Activated CD8-positive, alpha-beta T cell treated with anti-CD3 and anti-CD28 coated beads, Interleukin-2, amount 10 ng/mL, durations not matched to agents 7 days and 5 days (primary cell): ENCODE measurements at regions not wholly inside any gene's neighbourhood (a gene's known extent, or its start where the extent isn't known, plus 50 kb on each side); places are given as distances from the start of the nearest gene placed in this dataset.

Experiments
- ATAC-seq: fragments of 150-1000 bp; cut with Tn5 transposase; one replicate; pipeline ENCODE4 v1.10.0; 2021; ENCODE audit warnings: moderate library complexity
- CTCF ChIA-PET: fragments of 350-600 bp; sonication (Branson Sonifier 250); formaldehyde crosslinking; loops from one replicate; lab custom pipeline; 2021; ENCODE audit warnings: antibody characterized with exemption; lab: Charles Lee
- POLR2A ChIA-PET: fragments of 350-600 bp; sonication (Branson Sonifier 250); formaldehyde crosslinking; loops from one replicate; lab custom pipeline; 2021; ENCODE audit warnings: antibody characterized with exemption; lab: Charles Lee
- DNase-seq: peaks from one replicate; pipeline ENCODE4 v3.0.0-alpha.2; 2020
- H3K27ac Mint-ChIP-seq: one replicate; pipeline ENCODE4 v1.8.0; 2021; ENCODE audit warnings: mild to moderate bottlenecking, mixed read lengths
- H3K27me3 Mint-ChIP-seq: one replicate; pipeline ENCODE4 v1.8.0; 2021; ENCODE audit warnings: low read depth, mixed read lengths
- H3K36me3 Mint-ChIP-seq: one replicate; pipeline ENCODE4 v1.8.0; 2021; ENCODE audit warnings: low read depth, mixed read lengths
- H3K4me1 Mint-ChIP-seq: one replicate; pipeline ENCODE4 v1.8.0; 2021; ENCODE audit warnings: low read depth, mixed read lengths
- H3K4me3 Mint-ChIP-seq: one replicate; pipeline ENCODE4 v1.8.0; 2021; ENCODE audit warnings: mild to moderate bottlenecking, mixed read lengths
- H3K9me3 Mint-ChIP-seq: one replicate; pipeline ENCODE4 v1.8.0; 2022; ENCODE audit warnings: mixed read lengths; ENCODE audit not compliant: insufficient read depth

GRCh38 chr4:180407275-180407885 lies 1835.8 kb upstream of the TENM3 start:
- no peak overlapping the region for H3K4me3 Mint-ChIP-seq
- ATAC-seq (no peak), DNase-seq (no peak)
- no peaks in the 10 kb centered on the region for H3K4me1 Mint-ChIP-seq
- ChIA-PET CTCF (interaction anchor here (0.7 kb wide), 1 partner anchor 11 kb away, joined by 4 read pairs; no protein-coding TSS in a partner anchor), POLR2A (no interaction called here)
- no peaks in the 10 kb centered on the region for H3K9me3 Mint-ChIP-seq
- H3K27me3 Mint-ChIP-seq, result no peaks in the 10 kb centered on the region
- no peak overlapping the region for H3K27ac Mint-ChIP-seq
- no peaks in the 10 kb centered on the region for H3K36me3 Mint-ChIP-seq

DNA sequence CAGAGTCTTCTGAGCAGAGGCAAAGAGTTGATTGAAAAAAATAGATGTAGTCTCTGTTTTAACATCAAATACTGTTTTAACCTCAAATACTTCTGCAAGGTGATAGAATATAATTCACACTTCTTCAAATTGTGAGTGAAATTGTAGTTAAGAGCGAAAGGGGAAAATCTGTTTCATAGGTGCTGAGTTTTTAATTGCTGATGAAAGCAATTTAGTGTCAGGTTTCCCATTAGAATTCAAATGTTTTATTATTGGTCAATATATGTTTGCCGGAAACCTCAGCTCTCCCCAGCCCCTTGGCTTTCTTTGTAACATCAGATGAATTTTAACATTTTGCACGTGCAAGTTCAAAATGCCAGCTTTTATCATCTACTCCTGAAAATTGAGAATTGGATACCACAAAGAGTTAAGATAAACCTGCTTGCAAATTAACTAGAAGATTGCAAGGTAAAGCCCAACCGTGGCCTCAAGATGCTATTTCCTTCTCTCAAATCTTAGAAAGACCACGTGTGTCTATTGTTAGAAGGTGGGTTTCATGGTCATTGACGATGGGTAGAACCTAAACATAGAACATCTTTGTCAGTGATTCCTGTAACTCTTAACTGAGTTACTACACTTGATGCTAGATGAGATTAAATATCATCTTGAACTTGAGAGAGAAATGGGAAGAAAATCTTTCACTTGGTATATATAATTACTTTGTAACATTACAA lies 1824.2 kb upstream of the TENM3 start:
- no peaks in the 10 kb centered on the region for H3K9me3 Mint-ChIP-seq
- ATAC-seq (no peak), DNase-seq (no peak)
- H3K36me3 Mint-ChIP-seq, result no peaks in the 10 kb centered on the region
- peaks cover 2% of the 10 kb centered on the region for H3K27me3 Mint-ChIP-seq
- no peak overlapping the region for H3K27ac Mint-ChIP-seq
- CTCF ChIA-PET, result interaction anchor here (1.2 kb wide), 1 partner anchor 11 kb away, joined by 4 read pairs; no protein-coding TSS in a partner anchor
- POLR2A ChIA-PET, result no interaction called here
- H3K4me1 Mint-ChIP-seq, result no peaks in the 10 kb centered on the region
- H3K4me3 Mint-ChIP-seq, result no peak overlapping the region

GRCh38 chr4:180422989-180423711 lies 1820.1 kb upstream of the TENM3 start:
- no peaks in the 10 kb centered on the region for H3K27me3 Mint-ChIP-seq
- no peaks in the 10 kb centered on the region for H3K9me3 Mint-ChIP-seq
- CTCF ChIA-PET, result no interaction called here
- H3K27ac Mint-ChIP-seq, result no peak overlapping the region
- POLR2A ChIA-PET, result no interaction called here
- H3K36me3 Mint-ChIP-seq, result no peaks in the 10 kb centered on the region
- DNase-seq, result no peak
- no peaks in the 10 kb centered on the region for H3K4me1 Mint-ChIP-seq
- no peak for ATAC-seq
- no peak overlapping the region for H3K4me3 Mint-ChIP-seq

DNA sequence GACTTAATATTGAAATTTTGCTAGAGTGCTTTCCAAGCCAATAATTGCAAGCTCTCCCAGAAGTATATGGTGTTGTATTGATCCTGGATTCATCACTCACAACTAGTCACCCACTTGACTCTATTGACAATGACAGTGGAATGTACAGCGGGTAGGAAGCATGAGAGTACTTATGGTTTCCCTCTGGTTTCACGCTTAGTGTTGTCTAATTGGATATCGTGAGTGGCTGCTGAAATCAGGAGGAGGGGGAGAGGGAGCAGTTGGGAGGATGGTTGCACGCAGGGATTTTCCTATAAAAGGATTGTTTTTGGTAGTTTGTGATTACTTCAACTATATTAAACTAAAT lies 1819.5 kb upstream of the TENM3 start:
- Mint-ChIP-seq H3K36me3 (no peaks in the 10 kb centered on the region), H3K4me3 (no peak overlapping the region), H3K9me3 (no peaks in the 10 kb centered on the region), H3K27ac (no peak overlapping the region), H3K27me3 (no peaks in the 10 kb centered on the region), H3K4me1 (no peaks in the 10 kb centered on the region)
- DNase-seq, result no peak
- ATAC-seq, result no peak
- POLR2A ChIA-PET, result no interaction called here
- CTCF ChIA-PET, result no interaction called here

- ChIA-PET CTCF (no interaction called here), POLR2A (no interaction called here)
- H3K9me3 Mint-ChIP-seq, result no peaks in the 10 kb centered on the region
- H3K27ac Mint-ChIP-seq, result no peak overlapping the region
- DNase-seq (no peak), ATAC-seq (no peak)
- no peaks in the 10 kb centered on the region for H3K27me3 Mint-ChIP-seq
- H3K4me3 Mint-ChIP-seq, result no peak overlapping the region
- no peaks in the 10 kb centered on the region for H3K36me3 Mint-ChIP-seq
- H3K4me1 Mint-ChIP-seq, result no peaks in the 10 kb centered on the region
These were observed 1816.3 kb upstream of the TENM3 start for GRCh38 chr4:180426938-180427337.

DNA sequence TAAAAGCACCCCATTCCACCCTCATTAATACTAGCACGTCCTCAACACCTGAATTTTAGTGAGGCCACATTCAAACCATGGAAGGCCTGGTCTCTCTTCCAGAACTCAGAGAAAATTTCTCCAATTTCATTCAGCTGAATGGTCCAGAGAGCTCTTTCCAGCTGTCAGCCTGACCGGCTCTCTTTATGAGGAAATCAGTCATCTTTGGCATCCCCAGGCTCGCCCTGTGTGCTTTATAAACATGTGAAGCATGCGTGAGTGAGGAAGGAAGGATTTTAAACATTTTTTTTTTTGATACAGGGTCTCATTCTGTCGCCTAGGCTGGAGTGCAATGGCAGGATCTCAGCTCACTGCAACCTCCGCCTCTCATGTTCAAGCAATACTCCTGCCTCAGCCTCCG lies 1812.9 kb upstream of the TENM3 start:
- Mint-ChIP-seq H3K36me3 (no peaks in the 10 kb centered on the region), H3K4me1 (no peaks in the 10 kb centered on the region), H3K4me3 (no peak overlapping the region), H3K9me3 (no peaks in the 10 kb centered on the region), H3K27me3 (no peaks in the 10 kb centered on the region), H3K27ac (no peak overlapping the region)
- POLR2A ChIA-PET, result no interaction called here
- CTCF ChIA-PET, result no interaction called here
- ATAC-seq (no peak), DNase-seq (no peak)

DNA sequence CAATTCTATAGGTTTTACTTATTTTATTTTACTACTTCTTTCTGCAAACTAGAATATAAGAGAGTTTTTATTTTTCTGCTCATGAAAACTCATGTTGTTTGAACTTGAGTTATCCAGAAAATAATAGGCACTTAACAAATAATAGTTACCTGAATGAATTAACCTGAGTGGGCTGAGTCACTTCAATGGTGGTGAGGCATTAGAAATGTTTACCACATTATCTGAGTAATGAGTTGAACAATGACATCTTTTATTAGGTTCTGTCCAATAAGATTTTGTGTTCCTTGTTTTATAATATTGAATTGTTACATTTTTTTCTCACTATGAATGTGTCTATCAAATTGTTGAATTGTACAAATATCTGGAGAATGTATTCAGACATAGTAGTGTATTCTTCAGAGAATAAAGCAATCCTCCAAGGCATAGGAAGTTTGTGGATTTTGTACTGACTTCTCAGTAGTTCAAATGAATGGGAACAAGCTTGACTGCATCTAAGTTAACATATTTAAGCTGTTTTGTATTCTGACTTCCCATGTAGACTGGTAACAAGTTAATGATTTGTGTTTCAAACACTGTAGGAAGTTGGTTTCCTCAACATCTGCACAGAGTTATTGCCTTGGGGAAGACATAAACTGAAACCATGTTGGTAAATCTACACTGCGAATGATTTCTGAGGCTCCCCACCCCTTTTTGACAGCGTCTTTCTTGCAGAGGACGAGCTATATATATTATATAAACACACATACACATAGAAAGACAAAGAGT lies 1808.9 kb upstream of the TENM3 start:
- Mint-ChIP-seq H3K9me3 (no peaks in the 10 kb centered on the region), H3K36me3 (no peaks in the 10 kb centered on the region), H3K27ac (no peak overlapping the region), H3K27me3 (peaks cover 1% of the 10 kb centered on the region), H3K4me3 (no peak overlapping the region), H3K4me1 (peaks cover 3% of the 10 kb centered on the region)
- ChIA-PET CTCF (no interaction called here), POLR2A (interaction anchor here (0.7 kb wide), 1 partner anchor 20 kb away, joined by 3 read pairs; no protein-coding TSS in a partner anchor)
- ATAC-seq (no peak), DNase-seq (no peak)

DNA sequence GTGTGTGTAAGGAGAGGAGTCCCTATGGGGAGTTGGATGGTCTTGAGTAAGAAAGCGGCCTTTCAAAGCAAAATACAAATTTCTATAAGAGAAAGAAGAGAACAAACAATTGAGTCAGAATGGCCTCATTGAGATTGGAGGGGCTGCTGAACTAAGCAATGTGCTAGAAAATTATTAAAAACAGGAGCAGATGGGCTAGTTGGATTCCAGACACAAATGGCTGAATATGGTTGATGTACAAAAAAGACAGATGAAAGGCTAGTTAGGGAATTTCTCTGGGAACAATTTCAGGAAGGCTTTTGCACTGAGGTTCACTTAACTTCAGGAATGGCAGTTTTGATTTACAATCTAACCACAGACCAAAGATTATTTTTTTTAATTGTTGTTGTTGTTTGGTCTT lies 1806.8 kb upstream of the TENM3 start:
- no peak overlapping the region for H3K4me3 Mint-ChIP-seq
- no peak overlapping the region for H3K27ac Mint-ChIP-seq
- DNase-seq, result no peak
- H3K36me3 Mint-ChIP-seq, result no peaks in the 10 kb centered on the region
- CTCF ChIA-PET, result no interaction called here
- POLR2A ChIA-PET, result no interaction called here
- peaks cover 3% of the 10 kb centered on the region for H3K4me1 Mint-ChIP-seq
- H3K9me3 Mint-ChIP-seq, result no peaks in the 10 kb centered on the region
- H3K27me3 Mint-ChIP-seq, result peaks cover 1% of the 10 kb centered on the region
- ATAC-seq, result no peak

DNA sequence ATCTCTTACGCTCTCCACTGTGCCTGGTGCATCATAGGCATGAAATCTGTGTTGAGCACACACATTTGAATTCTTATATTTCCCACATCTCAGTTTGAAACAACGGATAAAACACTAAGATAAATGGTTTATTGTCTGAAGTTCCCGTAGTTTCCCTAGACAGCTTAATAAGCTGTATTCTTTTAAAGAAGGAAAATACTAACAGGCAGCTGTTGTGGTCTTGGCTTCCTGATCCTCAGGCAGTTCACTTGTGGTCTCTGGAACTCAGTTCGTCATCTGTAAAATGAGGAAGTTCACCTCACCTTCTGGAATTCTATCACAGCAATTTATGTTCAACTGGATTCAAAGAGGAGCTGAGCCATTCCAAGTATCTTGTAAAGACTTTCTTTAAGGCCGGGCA lies 1805.6 kb upstream of the TENM3 start:
- peak overlapping the region; percentile 6 for H3K4me3 Mint-ChIP-seq
- H3K27ac Mint-ChIP-seq, result no peak overlapping the region
- no peaks in the 10 kb centered on the region for H3K9me3 Mint-ChIP-seq
- ATAC-seq (no peak), DNase-seq (no peak)
- CTCF ChIA-PET, result no interaction called here
- no peaks in the 10 kb centered on the region for H3K36me3 Mint-ChIP-seq
- POLR2A ChIA-PET, result no interaction called here
- peaks cover 3% of the 10 kb centered on the region for H3K4me1 Mint-ChIP-seq
- H3K27me3 Mint-ChIP-seq, result peaks cover 1% of the 10 kb centered on the region

GRCh38 chr4:180448306-180448705 lies 1794.9 kb upstream of the TENM3 start:
- Mint-ChIP-seq H3K9me3 (no peaks in the 10 kb centered on the region), H3K36me3 (no peaks in the 10 kb centered on the region), H3K4me3 (no peak overlapping the region), H3K27me3 (no peaks in the 10 kb centered on the region), H3K4me1 (no peaks in the 10 kb centered on the region), H3K27ac (no peak overlapping the region)
- no peak for ATAC-seq
- ChIA-PET CTCF (no interaction called here), POLR2A (no interaction called here)
- DNase-seq, result no peak

DNA sequence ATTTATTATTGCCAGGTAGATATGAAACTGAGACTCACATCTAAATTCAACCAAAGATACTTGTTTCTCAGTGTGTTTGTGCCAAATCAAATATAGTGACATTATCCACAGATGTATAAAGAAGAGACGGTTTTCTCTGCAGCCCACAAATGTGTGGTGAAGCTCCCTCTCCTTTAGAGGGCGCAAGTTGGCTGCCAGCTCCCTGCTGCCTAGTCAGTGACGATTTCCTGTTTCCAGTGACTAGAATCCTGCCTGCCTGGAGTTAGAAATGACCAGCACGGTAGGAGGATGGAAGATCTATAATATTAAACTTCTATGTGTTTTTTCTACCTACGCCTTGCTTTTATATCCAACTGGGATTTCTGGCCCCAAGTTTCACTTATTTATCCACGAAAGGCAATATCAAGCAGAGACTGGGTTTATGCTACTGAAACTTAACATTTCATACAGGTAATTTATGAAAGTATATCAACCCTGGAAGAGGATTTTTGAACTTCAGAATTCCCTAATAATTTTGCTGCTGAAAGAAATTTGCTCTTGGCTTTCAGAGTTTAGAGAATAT lies 1793.7 kb upstream of the TENM3 start:
- Mint-ChIP-seq H3K27ac (no peak overlapping the region), H3K4me1 (no peaks in the 10 kb centered on the region), H3K27me3 (no peaks in the 10 kb centered on the region), H3K36me3 (no peaks in the 10 kb centered on the region), H3K9me3 (no peaks in the 10 kb centered on the region), H3K4me3 (no peak overlapping the region)
- CTCF ChIA-PET, result interaction anchor here (0.7 to 1.0 kb wide), 2 partner anchors 16 to 693 kb away, joined by 3 read pairs; no protein-coding TSS in a partner anchor
- DNase-seq (peak; percentile 26), ATAC-seq (no peak)
- POLR2A ChIA-PET, result no interaction called here
